22Rv1 (cell line): ENCODE measurements at regions not wholly inside any gene's neighbourhood (a gene's known extent, or its start where the extent isn't known, plus 50 kb on each side); places are given as distances from the start of the nearest gene placed in this dataset.

Source experiments
- ZFX ChIP-seq: fragments of 450-650 bp; IDR thresholded peaks from 2 replicates; pipeline ENCODE4 v1.6.1; 2017; ENCODE audit warnings: antibody characterized with exemption, borderline replicate concordance
- TF ChIP-seq, protein P1 (sequence below): fragments of 450-650 bp; IDR thresholded peaks from 2 replicates; pipeline ENCODE4 v1.5.1; 2017; ENCODE audit warnings: mild to moderate bottlenecking

DNA sequence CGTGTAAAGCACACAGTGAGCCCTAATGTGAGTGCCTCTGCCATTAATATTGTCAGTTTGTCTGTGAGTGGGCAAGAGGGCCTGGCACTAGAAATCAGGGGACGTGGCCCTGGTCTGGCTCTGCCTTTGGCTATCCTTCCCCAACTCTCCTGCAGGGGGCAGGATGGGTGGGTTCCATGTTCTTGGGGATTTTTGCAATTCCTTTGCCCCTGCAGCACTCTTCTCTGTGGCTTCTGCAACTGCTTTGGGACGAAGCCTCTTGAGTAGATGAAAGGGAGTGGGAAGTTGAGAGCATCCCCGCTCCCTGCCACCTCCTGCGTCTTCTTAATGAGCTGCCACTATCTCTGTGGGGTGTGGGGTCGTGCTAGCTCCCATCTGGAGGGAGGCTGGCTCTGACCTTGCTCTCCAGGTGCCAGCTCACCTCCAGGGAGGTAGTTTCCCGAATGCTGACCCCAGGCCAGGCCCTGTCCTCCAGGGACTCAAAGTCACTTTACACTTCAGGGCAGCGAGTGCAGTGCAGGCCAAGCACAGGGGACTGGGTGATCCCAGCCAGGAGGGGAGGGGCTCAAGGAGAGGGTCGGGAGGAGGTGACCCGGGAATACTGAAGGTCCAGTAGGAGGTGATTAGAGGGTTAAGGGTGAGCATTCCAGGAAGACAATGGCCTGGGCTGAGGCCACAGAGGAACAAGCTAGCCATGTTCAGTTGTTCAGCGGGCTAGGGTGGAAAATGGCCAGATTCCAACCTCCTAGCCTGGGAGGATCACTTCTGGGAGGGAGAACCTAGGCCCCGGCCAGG lies 121.0 kb upstream of the NLRP1 start:
- TF ChIP-seq, protein P1, sequence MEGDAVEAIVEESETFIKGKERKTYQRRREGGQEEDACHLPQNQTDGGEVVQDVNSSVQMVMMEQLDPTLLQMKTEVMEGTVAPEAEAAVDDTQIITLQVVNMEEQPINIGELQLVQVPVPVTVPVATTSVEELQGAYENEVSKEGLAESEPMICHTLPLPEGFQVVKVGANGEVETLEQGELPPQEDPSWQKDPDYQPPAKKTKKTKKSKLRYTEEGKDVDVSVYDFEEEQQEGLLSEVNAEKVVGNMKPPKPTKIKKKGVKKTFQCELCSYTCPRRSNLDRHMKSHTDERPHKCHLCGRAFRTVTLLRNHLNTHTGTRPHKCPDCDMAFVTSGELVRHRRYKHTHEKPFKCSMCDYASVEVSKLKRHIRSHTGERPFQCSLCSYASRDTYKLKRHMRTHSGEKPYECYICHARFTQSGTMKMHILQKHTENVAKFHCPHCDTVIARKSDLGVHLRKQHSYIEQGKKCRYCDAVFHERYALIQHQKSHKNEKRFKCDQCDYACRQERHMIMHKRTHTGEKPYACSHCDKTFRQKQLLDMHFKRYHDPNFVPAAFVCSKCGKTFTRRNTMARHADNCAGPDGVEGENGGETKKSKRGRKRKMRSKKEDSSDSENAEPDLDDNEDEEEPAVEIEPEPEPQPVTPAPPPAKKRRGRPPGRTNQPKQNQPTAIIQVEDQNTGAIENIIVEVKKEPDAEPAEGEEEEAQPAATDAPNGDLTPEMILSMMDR, result peak; percentile 45
- no peak for TF ChIP-seq ZFX
